SKM-1 treated with dmso at 0.1 percent for 144 hours (cell line): ENCODE measurements at regions not wholly inside any gene's neighbourhood (a gene's known extent, or its start where the extent isn't known, plus 50 kb on each side); places are given as distances from the start of the nearest gene placed in this dataset.

Source experiments
- DNase-seq: peaks from one replicate; lab custom pipeline; 2025; ENCODE audit not compliant: unreplicated experiment; lab: John Stamatoyannopoulos, UW

DNA sequence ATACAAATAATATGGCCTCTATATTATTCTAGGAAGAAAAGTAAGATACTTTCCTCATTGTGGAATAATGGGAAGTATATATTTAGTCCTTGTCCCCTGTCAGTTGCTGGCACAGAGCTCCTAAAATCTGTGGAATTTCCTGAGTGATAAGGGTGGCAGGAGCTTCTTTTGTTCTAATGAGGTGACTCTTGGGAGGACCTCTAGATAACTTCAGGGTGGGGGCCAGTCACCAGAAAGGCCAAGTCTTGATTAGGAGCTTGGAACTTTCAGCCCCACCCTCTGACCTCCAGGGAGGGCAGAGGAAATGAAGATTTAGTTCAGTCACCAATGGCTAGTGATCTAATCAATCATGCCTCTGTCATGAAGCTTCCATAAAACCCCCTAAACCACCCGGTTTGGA lies 179.9 kb upstream of the PRICKLE1 start:
- no peak for DNase-seq

DNA sequence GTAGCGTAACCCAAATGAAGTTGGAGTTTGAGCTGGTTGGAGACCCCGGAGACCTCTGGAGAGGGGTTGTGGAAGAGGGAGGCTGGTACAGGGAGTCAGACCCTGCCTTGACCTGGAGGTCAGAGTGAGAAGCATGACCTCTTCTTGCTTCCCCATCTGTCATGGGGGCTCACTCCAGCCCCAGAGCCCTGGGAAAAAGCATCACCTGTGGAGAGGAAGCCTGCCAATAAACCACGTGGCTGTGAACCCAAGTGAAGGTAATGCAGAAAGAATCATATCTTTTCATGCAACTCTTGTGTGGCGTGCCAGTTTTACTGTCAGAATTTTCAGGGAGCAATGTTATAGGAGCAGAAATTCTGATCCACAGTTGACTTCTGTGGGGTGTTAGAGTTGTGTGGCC lies 178.5 kb upstream of the PRICKLE1 start:
- DNase-seq: no peak

DNA sequence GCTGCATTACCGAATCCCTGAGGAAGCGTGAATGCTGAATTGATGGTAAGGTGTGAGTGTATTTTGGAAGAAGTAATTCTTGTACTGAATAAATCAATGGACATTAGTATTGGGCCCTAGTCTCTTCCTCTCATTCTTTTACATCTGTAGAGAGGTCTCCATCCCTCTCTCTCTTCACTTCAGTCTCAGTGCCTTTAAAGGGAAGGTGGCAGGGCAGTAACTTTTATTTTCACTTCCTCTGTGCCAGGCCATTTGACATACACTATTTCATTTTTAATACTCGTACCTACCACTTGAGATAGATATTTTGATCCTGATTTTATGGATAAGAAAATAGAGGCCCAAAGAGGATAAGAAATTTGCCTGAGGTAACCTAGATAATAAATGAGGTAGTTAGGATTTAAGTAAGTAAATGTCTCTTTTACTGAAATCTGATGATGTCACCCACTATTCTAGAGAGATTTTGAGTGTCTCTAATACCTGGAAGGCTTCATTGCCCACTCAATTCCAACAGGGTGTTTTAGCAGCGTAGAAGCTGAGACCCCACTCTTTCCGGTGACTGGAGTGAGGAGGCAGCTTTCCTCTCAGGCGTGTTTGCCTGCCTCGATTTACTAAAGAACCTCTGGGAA lies 177.9 kb upstream of the PRICKLE1 start:
- no peak for DNase-seq

DNA sequence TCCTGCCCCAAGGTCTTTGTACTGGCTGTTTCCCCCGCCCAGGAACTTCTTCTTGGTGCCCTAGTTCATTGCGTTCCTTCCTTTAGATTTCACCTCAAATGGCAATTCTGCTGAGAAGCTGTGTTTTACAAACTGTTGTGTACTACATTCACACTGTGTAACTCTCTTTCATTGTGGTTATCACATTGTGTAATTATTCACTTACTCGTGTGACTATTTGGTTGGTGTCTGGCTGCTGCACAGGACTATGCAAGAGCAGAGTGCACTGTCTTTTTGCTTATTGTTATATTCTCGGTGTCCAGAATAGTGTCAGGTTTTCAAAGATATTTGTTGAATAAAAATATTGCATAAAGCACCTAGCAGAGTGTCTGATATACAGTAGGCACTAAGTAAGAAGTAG lies 177.2 kb upstream of the PRICKLE1 start:
- DNase-seq: no peak

DNA sequence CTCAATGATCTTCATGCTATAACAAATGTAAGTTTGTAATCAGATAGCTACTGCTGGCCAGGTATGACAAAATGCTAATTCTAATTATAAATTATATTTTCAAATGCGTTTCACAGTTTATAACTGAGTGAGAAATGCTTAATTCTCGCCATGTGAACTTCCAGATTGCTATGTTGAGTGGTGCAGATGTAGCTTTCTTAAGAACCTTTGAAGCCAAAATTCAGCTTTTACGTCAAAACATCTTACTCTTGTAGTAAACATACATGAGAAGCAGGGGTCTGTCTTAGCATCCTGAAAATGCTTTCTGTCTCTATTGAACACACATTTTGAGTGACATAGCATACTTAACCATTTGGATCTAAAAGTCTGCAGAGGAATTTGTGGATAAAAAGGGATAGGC lies 176.5 kb upstream of the PRICKLE1 start:
- DNase-seq: no peak

DNA sequence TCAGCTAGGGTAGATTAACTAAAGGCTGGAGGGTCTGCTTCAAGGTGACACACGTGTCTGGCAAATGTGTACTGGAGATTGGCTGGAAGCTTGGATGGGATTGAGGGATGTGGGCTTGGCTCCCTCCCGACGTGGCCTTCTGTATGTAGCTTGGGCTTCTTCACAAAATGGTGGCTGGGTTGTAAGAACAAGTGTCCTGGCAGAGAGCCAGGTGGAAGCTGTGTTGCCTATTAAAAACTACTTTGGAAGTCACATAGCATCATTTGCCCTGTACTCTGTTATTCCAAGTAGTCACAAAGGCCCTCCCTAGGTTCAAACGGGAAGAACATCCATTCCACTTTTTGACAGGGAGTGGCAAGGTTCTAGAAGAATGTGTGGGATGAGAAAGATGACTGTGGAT lies 174.1 kb upstream of the PRICKLE1 start:
- no peak for DNase-seq

DNA sequence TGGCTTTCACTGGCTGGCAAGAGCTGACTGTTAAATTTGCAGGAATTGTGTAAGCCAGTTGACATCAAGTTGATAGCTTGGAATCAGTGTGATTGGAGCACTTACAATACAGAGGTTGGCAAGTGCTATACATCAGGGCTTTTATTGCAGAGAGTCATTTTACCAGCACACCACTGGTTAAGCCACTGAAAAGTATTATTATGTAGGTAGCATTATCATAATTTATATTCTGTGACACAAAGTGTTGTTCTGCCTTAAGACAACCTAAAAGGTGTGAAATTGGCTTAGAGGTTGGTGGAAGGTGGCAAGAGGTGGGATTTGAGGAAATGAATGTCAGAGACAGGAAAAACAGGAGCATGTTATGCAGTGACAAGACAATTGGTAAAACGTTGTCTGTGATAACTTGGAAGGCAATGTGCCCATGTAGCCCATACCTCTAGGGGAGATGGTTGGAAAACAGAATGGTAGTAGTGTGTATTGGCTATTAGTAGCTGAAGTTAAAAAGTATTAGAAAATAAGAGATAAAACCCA lies 172.9 kb upstream of the PRICKLE1 start:
- DNase-seq: no peak

DNA sequence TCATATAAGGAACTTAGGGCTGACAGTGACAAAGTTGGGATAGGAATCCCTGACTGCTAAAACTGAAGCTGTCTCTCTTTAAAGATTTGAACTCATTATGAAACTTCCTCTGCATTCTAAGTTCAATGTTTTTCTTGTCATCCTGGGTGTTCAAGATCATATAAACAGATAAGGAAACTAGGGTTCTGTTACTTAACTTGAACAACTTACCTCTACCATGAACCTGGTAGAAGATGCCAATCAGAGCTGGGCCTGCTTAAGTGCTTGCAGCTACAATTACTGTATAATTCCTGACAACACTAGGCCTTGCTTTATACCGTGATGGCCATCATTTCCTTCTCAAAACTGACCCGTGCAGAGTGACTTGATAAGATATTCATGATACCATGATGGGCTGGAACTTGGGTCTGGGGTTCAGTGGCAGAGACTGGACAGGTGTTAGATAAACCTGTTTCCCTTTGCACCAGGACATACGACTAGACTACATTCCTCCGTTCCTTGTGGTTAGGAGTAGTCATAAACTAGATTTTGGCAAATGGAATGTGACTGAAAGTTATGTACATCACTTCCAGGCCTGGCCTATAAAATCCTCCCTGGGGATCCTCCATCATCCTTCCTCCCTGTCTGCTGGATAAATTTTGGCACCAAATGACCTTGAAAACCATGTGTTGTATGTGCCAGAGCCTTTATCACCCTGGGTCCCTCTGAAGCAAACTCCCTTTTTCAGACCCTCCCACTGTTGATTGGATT lies 172.2 kb upstream of the PRICKLE1 start:
- no peak for DNase-seq

DNA sequence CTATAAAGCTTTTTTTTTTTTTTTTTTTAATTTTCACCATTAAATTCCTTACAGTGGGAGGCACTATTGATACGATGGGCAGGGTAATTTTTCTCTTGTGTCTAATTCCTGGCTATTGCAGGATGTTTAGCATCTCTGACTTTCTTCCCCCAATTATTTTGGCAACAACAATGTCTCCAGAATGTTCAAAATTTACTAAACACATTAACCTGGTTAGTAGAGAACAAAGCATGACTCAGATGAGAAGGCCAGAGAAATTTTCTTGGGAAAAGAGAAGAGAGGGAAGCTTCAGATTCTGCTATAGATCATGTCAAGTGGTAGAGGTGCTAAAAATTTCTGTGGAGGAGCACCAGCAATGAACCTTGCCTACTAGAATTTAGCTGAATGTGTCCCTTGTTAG lies 171.5 kb upstream of the PRICKLE1 start:
- no peak for DNase-seq

DNA sequence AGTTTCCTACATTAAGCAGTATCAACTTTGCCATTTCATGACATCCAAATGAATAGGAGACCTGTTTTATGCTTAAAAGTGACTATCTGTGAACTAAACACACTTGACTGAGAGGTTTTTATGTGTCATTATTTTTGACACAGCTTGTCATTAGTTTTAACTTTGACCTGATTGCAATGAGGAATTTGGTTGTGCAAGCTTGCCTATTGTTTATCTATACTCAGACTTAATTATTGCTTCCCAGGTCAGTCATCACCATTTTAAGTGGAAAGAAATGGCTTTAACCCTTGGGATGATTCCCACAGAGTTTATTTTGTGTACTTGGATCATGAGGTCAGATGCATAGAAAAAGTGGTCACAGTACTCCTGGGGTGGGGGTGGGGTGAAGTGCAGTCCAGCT lies 171.0 kb upstream of the PRICKLE1 start:
- DNase-seq: no peak

DNA sequence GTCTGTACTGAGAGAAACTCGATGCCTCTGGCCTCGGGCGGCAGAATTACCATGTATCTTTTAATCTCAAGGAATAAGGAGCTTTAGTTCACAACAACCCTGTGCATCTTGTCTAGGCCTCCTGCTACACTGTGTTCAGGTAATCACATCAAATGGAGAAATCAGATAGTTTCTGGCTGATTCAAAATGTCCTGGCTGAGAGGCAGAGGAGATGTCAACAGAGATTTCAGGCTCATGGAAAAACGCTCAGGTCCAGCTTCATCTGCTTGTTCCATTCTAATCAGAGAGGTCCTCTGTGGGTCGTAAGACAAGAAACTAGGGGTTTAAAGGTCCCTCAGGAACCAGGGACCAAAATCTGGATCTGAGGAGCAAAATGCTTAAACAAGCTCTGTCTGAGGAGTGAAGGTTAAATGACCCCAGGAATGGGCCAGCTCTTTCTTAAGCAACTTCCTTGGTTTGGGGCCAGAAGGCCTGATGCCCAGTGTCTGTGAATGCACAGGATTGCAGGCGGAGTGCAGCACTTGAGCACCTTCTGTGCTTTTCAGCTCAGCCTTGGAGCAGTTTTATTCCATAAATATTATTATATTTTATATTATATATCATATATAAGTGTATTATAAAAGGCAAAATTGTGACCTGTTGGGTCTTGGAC lies 170.2 kb upstream of the PRICKLE1 start:
- DNase-seq: no peak

DNA sequence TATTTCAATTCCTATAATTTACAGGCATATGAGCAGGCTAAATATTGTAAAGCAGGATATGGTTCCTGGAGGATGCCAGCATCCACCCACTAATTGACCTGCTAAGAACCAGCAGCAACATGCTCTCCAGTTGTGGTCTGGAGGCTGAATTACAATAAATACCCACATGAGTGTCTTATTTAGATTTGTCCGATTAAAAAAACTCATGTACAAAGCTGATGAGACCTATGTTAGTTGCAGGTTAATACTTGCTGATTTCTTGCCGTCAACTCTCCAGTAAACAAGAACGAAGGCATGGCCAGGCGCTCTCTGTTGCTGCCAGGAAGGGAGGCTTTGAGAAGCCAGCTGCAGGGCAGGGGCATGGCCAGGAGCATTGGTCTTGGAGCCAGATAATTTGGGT lies 169.3 kb upstream of the PRICKLE1 start:
- no peak for DNase-seq

DNA sequence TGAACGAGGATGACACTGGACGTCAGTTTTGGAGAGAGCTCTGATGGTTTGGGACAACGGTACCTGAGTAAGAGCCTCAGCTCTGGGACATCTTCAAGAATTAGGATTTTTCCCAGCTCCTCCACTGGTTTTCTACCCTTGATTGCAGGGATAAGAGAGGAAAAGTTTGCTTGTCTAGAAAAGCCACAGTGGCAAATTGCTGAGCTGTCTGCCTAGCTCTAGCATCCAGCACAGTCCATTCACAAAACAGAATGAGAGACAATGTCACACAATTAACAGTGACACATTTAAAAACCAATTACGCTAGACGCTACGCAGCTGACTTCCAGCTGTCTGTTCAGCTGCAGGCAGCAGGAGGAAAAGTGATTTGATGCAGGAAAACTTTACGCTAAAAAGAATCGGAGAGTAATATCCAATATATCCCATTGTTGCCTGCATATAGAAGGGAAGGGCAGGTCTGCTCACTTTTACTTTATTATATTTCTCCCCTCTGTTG lies 168.1 kb upstream of the PRICKLE1 start:
- no peak for DNase-seq

DNA sequence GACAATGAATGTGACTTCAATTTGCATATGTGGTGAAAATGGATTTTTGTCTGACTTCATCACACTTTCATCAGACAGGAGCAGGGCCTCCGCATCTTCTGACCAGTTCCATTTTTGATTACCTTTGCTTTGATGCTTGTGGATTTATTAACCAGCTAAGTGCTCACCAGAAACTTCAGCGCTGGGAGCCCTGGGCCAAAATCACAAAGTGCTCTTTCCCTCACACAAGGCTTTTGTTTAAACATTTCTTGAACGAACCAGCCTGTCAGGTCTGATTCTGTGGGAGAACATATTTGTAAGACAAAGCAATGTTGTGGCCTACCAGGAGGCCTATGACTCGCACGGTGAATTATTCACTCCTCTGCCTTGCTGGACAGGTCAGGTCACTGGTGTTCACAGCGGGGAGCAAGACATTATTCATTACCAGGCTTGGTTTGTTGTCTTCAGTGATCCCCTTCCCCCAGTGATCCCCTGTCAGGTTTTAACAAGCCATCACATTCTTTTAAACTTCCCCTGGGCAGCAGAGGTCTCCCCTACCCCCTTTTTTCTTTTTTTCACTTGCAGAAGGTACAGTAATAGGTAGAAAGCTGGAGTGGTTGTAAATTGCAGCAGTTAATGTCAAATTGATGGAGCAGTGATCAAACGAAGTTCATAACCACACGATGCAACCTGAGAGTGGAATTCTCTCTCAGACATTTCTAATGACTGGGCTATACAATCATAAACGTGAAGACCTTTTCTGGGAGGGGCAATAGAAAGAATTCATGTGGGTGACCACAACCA lies 167.5 kb upstream of the PRICKLE1 start:
- no peak for DNase-seq

DNA sequence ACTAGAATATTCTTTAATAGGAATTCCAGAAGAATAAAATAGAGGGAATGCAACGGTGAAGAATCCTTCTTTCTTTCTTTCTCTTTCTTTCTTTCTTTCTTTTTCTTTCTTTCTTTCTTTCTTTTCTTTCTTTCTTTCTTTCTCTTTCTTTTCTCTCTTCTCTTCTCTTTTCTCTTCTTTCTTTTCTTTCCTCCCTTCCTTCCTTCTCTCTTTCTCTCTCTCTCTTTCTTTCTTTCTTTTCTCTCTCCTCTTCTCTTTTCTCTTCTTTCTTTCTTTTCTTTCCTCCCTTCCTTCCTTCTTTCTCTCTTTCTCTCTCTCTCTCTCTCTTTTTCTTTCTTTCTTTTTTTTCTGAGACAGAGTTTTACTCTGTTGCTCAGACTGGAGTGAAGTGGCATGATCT lies 160.8 kb upstream of the PRICKLE1 start:
- no peak for DNase-seq

DNA sequence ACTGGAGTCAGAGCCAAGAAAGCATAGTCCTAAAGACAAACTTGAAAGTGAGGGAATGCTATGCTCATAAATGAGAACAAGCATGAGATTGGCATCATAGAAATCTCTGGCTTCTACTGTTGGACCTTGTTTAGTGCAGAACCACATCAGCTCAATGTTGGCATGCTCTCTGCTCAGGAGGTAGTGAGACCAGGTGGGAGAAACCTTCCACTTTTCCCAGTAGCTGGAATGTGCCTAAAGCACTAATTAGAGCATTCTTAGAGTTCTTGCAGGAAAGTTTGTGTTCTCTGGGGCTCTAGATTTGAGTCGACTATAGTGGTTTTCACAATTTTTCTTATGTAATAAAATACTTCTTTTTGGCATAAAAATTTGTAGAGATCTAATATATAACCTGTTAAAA lies 159.7 kb upstream of the PRICKLE1 start:
- DNase-seq: no peak

DNA sequence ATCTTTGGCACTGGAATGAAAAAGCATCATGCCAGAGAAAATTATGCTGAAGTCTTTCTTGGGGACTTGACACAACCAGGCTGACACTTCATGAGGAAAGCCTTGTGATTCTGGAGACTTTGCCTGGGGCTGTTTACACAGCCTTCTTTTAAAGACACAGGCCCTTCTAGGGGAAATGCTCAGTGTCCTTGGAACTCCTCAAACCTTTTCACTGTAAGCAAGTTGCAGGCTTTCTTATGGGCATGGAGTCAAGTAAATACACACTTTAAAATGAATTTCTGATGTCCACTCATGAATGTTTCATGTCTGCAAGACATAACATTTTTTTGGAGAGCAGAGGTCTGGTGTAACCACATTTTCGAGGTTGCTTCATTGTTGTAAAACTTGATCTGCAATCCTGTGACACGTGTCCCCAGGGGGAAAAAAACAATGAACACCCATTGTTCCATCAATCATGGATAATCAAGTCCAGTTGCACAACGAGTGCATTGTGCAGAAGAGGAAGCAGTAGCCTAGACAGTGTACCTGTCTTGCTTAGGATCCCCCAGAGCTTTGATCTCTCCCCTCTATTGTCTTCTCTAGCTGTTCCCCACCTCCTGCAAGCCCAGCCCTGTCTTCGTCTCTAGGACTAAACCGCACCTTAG lies 155.1 kb upstream of the PRICKLE1 start:
- DNase-seq: no peak

DNA sequence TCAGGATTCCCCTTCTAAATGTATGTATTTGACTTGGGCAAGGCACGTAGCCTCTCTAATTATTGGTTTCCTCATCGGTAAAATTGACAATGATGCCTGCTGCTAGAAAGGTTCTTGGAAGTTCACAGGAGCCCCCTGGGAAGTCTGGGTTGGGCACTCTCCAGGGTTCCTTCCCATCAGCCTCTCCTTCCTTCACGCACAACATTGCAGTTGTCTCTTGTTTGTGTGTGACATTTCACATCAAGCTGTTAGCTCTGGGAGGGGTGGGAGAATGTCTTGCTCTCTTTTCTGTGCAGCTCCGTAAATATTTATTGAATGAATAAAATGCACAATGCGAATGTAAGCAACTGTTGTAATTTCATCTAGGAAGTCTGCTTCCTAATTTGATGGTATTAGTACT lies 153.2 kb upstream of the PRICKLE1 start:
- no peak for DNase-seq

DNA sequence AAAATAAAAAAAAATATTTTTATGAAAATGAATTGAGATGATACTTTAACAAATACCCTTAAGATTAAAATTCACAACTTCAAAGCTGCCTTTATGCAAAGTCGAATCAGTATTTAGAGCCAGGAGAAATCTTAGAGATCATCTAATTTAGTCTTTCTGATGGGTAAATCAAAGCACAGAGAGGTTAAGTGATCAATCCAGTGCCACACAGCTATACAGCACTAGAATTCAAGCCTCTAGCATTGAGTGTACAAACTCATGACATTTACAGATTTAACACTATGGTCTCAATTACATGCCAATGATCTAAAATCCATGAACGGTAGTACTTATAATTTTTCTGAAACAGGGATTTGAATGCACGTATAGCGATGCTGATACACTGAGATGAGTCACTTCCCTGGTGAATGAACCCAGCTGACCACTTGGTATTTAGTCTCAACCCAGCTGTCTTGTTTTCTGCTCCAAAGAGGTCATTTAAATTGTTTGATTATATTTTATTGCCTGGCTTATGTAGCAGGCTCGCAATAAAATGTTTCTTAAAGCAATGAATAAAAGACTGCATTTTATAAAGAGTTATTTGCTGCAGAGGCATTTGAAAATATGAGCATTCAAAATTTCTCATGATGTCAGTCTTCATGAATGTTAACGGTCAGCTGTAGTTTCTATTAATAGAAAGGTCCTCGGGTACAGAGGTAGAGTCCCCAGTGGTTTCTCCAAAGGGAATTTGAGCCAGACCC lies 152.4 kb upstream of the PRICKLE1 start:
- DNase-seq: no peak

DNA sequence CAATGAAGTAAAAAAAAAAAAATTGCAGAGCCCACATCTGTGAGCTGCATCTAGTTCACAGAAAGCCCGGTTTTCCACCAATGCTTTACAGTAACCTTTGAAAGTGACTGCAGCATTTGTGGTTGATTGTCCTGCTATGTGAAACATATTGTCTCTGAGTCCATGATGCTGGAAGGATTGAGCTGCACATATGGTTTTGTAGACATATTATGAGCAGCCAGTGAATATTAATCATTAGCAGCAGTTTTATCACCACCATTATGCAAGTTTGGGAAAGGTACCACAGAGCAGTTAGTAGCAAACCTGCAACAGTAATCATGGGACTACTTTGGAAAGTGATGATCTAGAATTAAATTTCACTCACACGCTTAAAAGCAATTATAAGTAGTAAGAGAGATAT lies 151.5 kb upstream of the PRICKLE1 start:
- DNase-seq: no peak
